Uterus (tissue), 3 donors: ENCODE measurements at regions not wholly inside any gene's neighbourhood (a gene's known extent, or its start where the extent isn't known, plus 50 kb on each side); places are given as distances from the start of the nearest gene placed in this dataset.

ENCODE experiments used
- DNase-seq, 2 donors: peaks; one replicate each; pipeline ENCODE4 v3.0.0-alpha.2; 2019 to 2020
- H3K27ac ChIP-seq, 2 donors: fragments of 200-600 bp; sonication (generic); 1 replicate in 1 of 2; 2 replicates in 1 of 2; pipeline ENCODE4 v1.5.1; 2016 to 2018
- H3K27me3 ChIP-seq, 2 donors: fragments of 200-600 bp; sonication (generic); one replicate each; pipeline ENCODE4 v1.5.1; 2018 to 2019; ENCODE audit warnings: control low read depth in 1 of 2
- H3K36me3 ChIP-seq, 2 donors: fragments of 200-600 bp; sonication (generic); one replicate each; pipeline ENCODE4 v1.5.1; 2019; ENCODE audit warnings: control low read depth in 1 of 2
- H3K4me1 ChIP-seq, 2 donors: fragments of 200-600 bp; sonication (generic); one replicate each; pipeline ENCODE4 v1.5.1; 2018 to 2019; ENCODE audit warnings: control low read depth in 1 of 2
- H3K4me3 ChIP-seq, 2 donors: fragments of 200-600 bp; sonication (generic); 1 replicate in 1 of 2; 2 replicates in 1 of 2; pipeline ENCODE4 v1.5.1; 2018 to 2019; ENCODE audit warnings: mild to moderate bottlenecking in 1 of 2
- H3K9me3 ChIP-seq, 2 donors: fragments of 200-600 bp; sonication (generic); one replicate each; pipeline ENCODE4 v1.5.1; 2019; ENCODE audit warnings: control low read depth in 1 of 2
- CTCF ChIP-seq, 4 experiments: fragments of 200-600 bp in 2 of 4; fragments of 450-650 bp in 2 of 4; sonication (generic) in 2 of 4; IDR thresholded peaks; one replicate each; pipeline ENCODE4 v1.5.1; 2016 to 2019; ENCODE audit warnings: antibody characterized with exemption in 4 of 4, mild to moderate bottlenecking in 2 of 4, moderate library complexity in 1 of 4
- POLR2A ChIP-seq, 2 donors: fragments of 450-650 bp; IDR thresholded peaks; one replicate each; pipeline ENCODE4 v1.6.1; 2016; ENCODE audit warnings: antibody characterized with exemption in 2 of 2, mild to moderate bottlenecking in 1 of 2, moderate library complexity in 1 of 2
- intact Hi-C: fragments of 100-400 bp; cut with DNase I; formaldehyde crosslinking; loops from one replicate; pipeline ENCODE4 v1.15.1; 2023; ENCODE audit warnings: low total_unique reads
- donor health status: DM: yes; HTN: yes; CAD: no.

GRCh38 chr7:156480671-156481070 is 159.9 kb upstream of the RNF32 start:
- Histone ChIP-seq H3K36me3 (no peaks in the 10 kb centered on the region), H3K4me3 (no peak overlapping the region), H3K9me3 (no peaks in the 10 kb centered on the region), H3K4me1 (no peaks in the 10 kb centered on the region), H3K27ac (no peak overlapping the region), H3K27me3 (no peaks in the 10 kb centered on the region)
- no peak for TF ChIP-seq POLR2A (IDR thresholded peaks at IDR 0.05)
- no peak for TF ChIP-seq CTCF (IDR thresholded peaks at IDR 0.05)
- intact Hi-C loops: no loop called here
- no peak for DNase-seq

GRCh38 chr7:156479596-156479995 is 161.0 kb upstream of the RNF32 start:
- intact Hi-C loops: no loop called here
- Histone ChIP-seq H3K4me3 (no peak overlapping the region), H3K27me3 (no peaks in the 10 kb centered on the region), H3K27ac (no peak overlapping the region), H3K36me3 (no peaks in the 10 kb centered on the region), H3K9me3 (no peaks in the 10 kb centered on the region), H3K4me1 (no peaks in the 10 kb centered on the region)
- no peak for DNase-seq
- no peak for TF ChIP-seq CTCF (IDR thresholded peaks at IDR 0.05)
- TF ChIP-seq POLR2A (IDR thresholded peaks at IDR 0.05): no peak

- intact Hi-C loops: no loop called here
- TF ChIP-seq CTCF (IDR thresholded peaks at IDR 0.05) (no peak), POLR2A (IDR thresholded peaks at IDR 0.05) (no peak)
These were observed 162.1 kb upstream of the RNF32 start for GRCh38 chr7:156478486-156478885.

GRCh38 chr7:156475666-156476065 is 164.9 kb upstream of the RNF32 start:
- H3K36me3 ChIP-seq: no peaks in the 10 kb centered on the region
- H3K27me3 ChIP-seq: no peaks in the 10 kb centered on the region
- H3K9me3 ChIP-seq: no peaks in the 10 kb centered on the region
- H3K27ac ChIP-seq: no peak overlapping the region
- DNase-seq: no peak
- TF ChIP-seq POLR2A (IDR thresholded peaks at IDR 0.05): no peak
- TF ChIP-seq CTCF (IDR thresholded peaks at IDR 0.05): no peak
- H3K4me3 ChIP-seq: no peak overlapping the region
- intact Hi-C loops: no loop called here
- H3K4me1 ChIP-seq: no peaks in the 10 kb centered on the region

More at GRCh38 chr7:156478486-156478885, 162.1 kb upstream of the RNF32 start:
- Histone ChIP-seq H3K27ac (no peak overlapping the region), H3K27me3 (no peaks in the 10 kb centered on the region), H3K4me1 (no peaks in the 10 kb centered on the region), H3K4me3 (no peak overlapping the region), H3K9me3 (no peaks in the 10 kb centered on the region), H3K36me3 (no peaks in the 10 kb centered on the region)
- DNase-seq: no peak

GRCh38 chr7:156475179-156475578 is 165.4 kb upstream of the RNF32 start:
- H3K36me3 ChIP-seq: no peaks in the 10 kb centered on the region
- intact Hi-C loops: no loop called here
- H3K4me3 ChIP-seq: no peak overlapping the region
- DNase-seq: no peak
- no peak overlapping the region for H3K27ac ChIP-seq
- no peaks in the 10 kb centered on the region for H3K9me3 ChIP-seq
- TF ChIP-seq CTCF (IDR thresholded peaks at IDR 0.05) (no peak), POLR2A (IDR thresholded peaks at IDR 0.05) (no peak)
- no peaks in the 10 kb centered on the region for H3K27me3 ChIP-seq
- no peaks in the 10 kb centered on the region for H3K4me1 ChIP-seq
